ENCODE measurements at regions not wholly inside any gene's neighbourhood (a gene's known extent, or its start where the extent isn't known, plus 50 kb on each side); places are given as distances from the start of the nearest gene placed in this dataset.
A peak's percentile ranks its signal among the peaks of the same experiment; 100 is the strongest.

DNA sequence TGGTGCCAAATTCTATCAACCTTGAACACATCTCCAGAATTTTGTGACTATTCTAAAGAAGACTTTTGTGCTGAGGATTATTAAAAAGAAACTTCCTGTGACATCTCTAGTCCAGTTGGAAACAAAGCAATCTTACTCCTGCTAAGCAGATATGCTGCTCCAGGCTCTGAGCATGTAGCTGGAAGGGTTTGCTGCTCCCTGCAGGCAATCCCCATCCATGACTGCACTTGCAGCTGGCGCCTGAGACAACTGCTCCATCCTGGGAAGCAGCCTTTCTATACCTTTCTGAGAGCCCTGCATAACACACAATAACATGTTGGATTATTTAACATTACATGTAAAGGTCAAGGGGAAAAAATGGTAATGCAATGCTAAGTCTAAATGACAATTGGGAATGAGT, 105.1 kb downstream of the NDUFA12 start:
- peak; percentile 18; the same call in 1 of the 2 replicates for TF ChIP-seq CTCF (IDR thresholded peaks at IDR 0.05)
- no peak for TF ChIP-seq POLR2AphosphoS5 (IDR thresholded peaks at IDR 0.05; ENCODE audit: low read depth, low read length)
- TF ChIP-seq ELF1 (IDR thresholded peaks at IDR 0.05), result no peak
- TF ChIP-seq RFX5 (IDR thresholded peaks at IDR 0.05; ENCODE audit: low read length), result no peak
- TF ChIP-seq MAX (IDR thresholded peaks at IDR 0.05; ENCODE audit: low read depth), result no peak
- no peak for TF ChIP-seq FOXJ3 (CRISPR knock-in tag; IDR thresholded peaks at IDR 0.05)
- TF ChIP-seq GABPA (IDR thresholded peaks at IDR 0.05; ENCODE audit: low read depth), result no peak
- TF ChIP-seq RAD21 (IDR thresholded peaks at IDR 0.05; ENCODE audit: low read length), result 0 out of 2 replicates have a peak, but pooled peaks have one; percentile 6
- Histone ChIP-seq H4K20me1 (ENCODE audit: insufficient read depth) (no peaks in the 10 kb centered on the region), H3K9me2 (no peaks in the 10 kb centered on the region), H3K4me2 (no peak overlapping the region), H3K27me3 (ENCODE audit: insufficient read depth) (no peaks in the 10 kb centered on the region), H2AFZ (ENCODE audit: low read depth) (no peak overlapping the region), H3K4me3 (ENCODE audit: low read depth in 2 of 2, low read length in 1 of 2) (no peak overlapping the region), H3K9me3 (no peaks in the 10 kb centered on the region), H3K36me3 (replicated peaks in 1 of 2; ENCODE audit: control insufficient read depth in 1 of 2, insufficient read depth in 2 of 2, low read length in 1 of 2) (no peaks in the 10 kb centered on the region), H3K9ac (no peak overlapping the region), H3F3A (replicated peaks; ENCODE audit: insufficient read depth) (no peaks in the 10 kb centered on the region), H3K27ac (ENCODE audit: low read depth in 2 of 2, low read length in 1 of 2) (no peak overlapping the region), H3K79me2 (ENCODE audit: insufficient read depth) (no peaks in the 10 kb centered on the region), H3K4me1 (ENCODE audit: control insufficient read depth in 1 of 2, insufficient read depth in 2 of 2, low read depth in 1 of 2, low read length in 1 of 2) (no peaks in the 10 kb centered on the region)
- WGBS (ENCODE audit: low lambda C conversion rate), result 0% methylated on average over 1 of the region's 1 CpG
- CTCF ChIA-PET, result interaction anchor here (1.5 kb wide), 1 partner anchor 23 kb away, joined by 4 read pairs; no protein-coding TSS in a partner anchor
- no peak for DNase-seq
- POLR2A ChIA-PET, result no interaction called here

- Histone ChIP-seq H3K79me2 (ENCODE audit: insufficient read depth) (no peaks in the 10 kb centered on the region), H3K4me2 (no peak overlapping the region), H3F3A (replicated peaks; ENCODE audit: insufficient read depth) (no peaks in the 10 kb centered on the region), H2AFZ (ENCODE audit: low read depth) (no peak overlapping the region), H3K27me3 (ENCODE audit: insufficient read depth) (no peaks in the 10 kb centered on the region), H4K20me1 (ENCODE audit: insufficient read depth) (no peaks in the 10 kb centered on the region), H3K4me3 (ENCODE audit: low read depth in 2 of 2, low read length in 1 of 2) (no peak overlapping the region), H3K27ac (ENCODE audit: low read depth in 2 of 2, low read length in 1 of 2) (no peak overlapping the region), H3K36me3 (replicated peaks in 1 of 2; ENCODE audit: control insufficient read depth in 1 of 2, insufficient read depth in 2 of 2, low read length in 1 of 2) (no peaks in the 10 kb centered on the region), H3K9me3 (no peaks in the 10 kb centered on the region), H3K9me2 (no peaks in the 10 kb centered on the region), H3K4me1 (ENCODE audit: control insufficient read depth in 1 of 2, insufficient read depth in 2 of 2, low read depth in 1 of 2, low read length in 1 of 2) (peaks cover 0 to 4% of the 10 kb centered on the region in 2 experiments; a peak in 2 of 4 replicates), H3K9ac (no peak overlapping the region)
- ChIA-PET CTCF (interaction anchor here (0.6 kb wide), 1 partner anchor 20 kb away, joined by 3 read pairs; no protein-coding TSS in a partner anchor), POLR2A (no interaction called here)
- 33% methylated on average over 5 of the region's 5 CpGs for WGBS (ENCODE audit: low lambda C conversion rate)
- no peak for DNase-seq
- TF ChIP-seq TEAD4 (IDR thresholded peaks at IDR 0.05; ENCODE audit: borderline replicate concordance, insufficient read depth) (no peak), FOXJ3 (CRISPR knock-in tag; IDR thresholded peaks at IDR 0.05) (no peak), RFX5 (IDR thresholded peaks at IDR 0.05; ENCODE audit: low read length) (no peak), SIN3A (IDR thresholded peaks at IDR 0.05; ENCODE audit: borderline replicate concordance, low read depth, low read length) (no peak), CTCF (IDR thresholded peaks at IDR 0.05) (no peak), RXRA (IDR thresholded peaks at IDR 0.05; ENCODE audit: borderline replicate concordance, low read depth) (no peak), CHD2 (IDR thresholded peaks at IDR 0.05; ENCODE audit: low read length, partially characterized antibody) (no peak)
- TF ChIP-seq, protein P1, sequence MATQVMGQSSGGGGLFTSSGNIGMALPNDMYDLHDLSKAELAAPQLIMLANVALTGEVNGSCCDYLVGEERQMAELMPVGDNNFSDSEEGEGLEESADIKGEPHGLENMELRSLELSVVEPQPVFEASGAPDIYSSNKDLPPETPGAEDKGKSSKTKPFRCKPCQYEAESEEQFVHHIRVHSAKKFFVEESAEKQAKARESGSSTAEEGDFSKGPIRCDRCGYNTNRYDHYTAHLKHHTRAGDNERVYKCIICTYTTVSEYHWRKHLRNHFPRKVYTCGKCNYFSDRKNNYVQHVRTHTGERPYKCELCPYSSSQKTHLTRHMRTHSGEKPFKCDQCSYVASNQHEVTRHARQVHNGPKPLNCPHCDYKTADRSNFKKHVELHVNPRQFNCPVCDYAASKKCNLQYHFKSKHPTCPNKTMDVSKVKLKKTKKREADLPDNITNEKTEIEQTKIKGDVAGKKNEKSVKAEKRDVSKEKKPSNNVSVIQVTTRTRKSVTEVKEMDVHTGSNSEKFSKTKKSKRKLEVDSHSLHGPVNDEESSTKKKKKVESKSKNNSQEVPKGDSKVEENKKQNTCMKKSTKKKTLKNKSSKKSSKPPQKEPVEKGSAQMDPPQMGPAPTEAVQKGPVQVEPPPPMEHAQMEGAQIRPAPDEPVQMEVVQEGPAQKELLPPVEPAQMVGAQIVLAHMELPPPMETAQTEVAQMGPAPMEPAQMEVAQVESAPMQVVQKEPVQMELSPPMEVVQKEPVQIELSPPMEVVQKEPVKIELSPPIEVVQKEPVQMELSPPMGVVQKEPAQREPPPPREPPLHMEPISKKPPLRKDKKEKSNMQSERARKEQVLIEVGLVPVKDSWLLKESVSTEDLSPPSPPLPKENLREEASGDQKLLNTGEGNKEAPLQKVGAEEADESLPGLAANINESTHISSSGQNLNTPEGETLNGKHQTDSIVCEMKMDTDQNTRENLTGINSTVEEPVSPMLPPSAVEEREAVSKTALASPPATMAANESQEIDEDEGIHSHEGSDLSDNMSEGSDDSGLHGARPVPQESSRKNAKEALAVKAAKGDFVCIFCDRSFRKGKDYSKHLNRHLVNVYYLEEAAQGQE (IDR thresholded peaks at IDR 0.05; ENCODE audit: low read depth, low read length), result no peak
- TF ChIP-seq, protein P2, sequence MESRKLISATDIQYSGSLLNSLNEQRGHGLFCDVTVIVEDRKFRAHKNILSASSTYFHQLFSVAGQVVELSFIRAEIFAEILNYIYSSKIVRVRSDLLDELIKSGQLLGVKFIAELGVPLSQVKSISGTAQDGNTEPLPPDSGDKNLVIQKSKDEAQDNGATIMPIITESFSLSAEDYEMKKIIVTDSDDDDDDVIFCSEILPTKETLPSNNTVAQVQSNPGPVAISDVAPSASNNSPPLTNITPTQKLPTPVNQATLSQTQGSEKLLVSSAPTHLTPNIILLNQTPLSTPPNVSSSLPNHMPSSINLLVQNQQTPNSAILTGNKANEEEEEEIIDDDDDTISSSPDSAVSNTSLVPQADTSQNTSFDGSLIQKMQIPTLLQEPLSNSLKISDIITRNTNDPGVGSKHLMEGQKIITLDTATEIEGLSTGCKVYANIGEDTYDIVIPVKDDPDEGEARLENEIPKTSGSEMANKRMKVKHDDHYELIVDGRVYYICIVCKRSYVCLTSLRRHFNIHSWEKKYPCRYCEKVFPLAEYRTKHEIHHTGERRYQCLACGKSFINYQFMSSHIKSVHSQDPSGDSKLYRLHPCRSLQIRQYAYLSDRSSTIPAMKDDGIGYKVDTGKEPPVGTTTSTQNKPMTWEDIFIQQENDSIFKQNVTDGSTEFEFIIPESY (IDR thresholded peaks at IDR 0.05; ENCODE audit: borderline replicate concordance, low read depth), result no peak
Observed at GRCh38 chr12:94892544-94893267, 110.8 kb downstream of the NDUFA12 start.

All from SK-N-SH (cell line).